ENCODE measurements at regions not wholly inside any gene's neighbourhood (a gene's known extent, or its start where the extent isn't known, plus 50 kb on each side); places are given as distances from the start of the nearest gene placed in this dataset.

DNA sequence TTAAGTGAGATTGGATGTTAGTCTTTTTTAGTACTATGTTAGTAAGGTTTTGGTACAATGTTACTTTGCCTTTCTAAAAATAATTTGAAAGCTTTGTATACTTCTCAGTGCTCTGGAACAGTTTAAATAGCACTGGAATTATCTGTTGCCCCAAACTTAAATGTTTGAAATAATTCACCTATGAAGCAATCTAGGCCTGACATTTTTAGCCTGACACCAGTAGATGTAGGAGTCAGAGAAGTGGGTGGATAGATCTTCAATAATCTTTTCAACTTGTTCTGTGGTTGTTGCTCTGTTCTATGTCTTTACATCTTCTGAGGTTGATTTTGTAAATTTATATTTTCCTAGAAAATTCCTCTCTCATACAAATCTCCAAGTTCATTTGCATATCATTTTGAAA lies 103.1 kb upstream of the ADGRF1 start:
- H3K27me3 ChIP-seq (ENCODE audit: insufficient read depth, low read length), result no peaks in the 10 kb centered on the region
- DNase-seq (ENCODE audit: low read depth), result peak; percentile 45
- FAIRE-seq, result no peak

GRCh38 chr6:47144306-47144705 lies 102.2 kb upstream of the ADGRF1 start:
- no peaks in the 10 kb centered on the region for H3K27me3 ChIP-seq (ENCODE audit: insufficient read depth, low read length)
- no peak overlapping the region for H3K9ac ChIP-seq (ENCODE audit: low read length)
- H3K79me2 ChIP-seq (ENCODE audit: insufficient read depth, low read length), result no peaks in the 10 kb centered on the region
- TF ChIP-seq EZH2 (IDR thresholded peaks at IDR 0.05; ENCODE audit: insufficient read depth, low read length) (no peak), CTCF (IDR thresholded peaks at IDR 0.05; ENCODE audit: insufficient read depth, low read depth, low read length) (no peak)
- no peak overlapping the region for H3K4me3 ChIP-seq (ENCODE audit: insufficient read depth, low read depth, low read length)
- H3K36me3 Mint-ChIP-seq (ENCODE audit: low read depth, unreplicated experiment), result no peaks in the 10 kb centered on the region
- no peaks in the 10 kb centered on the region for H3K9me3 Mint-ChIP-seq (ENCODE audit: unreplicated experiment)
- no peak overlapping the region for H2AFZ ChIP-seq (ENCODE audit: low read depth, low read length)
- DNase-seq (ENCODE audit: low read depth) (peak; percentile 71), FAIRE-seq (no peak)
- peaks cover 31% of the 10 kb centered on the region for H3K4me1 Mint-ChIP-seq (ENCODE audit: low read depth, unreplicated experiment)
- H4K20me1 ChIP-seq (ENCODE audit: insufficient read depth, low read length), result no peaks in the 10 kb centered on the region
- peaks cover 3% of the 10 kb centered on the region for H3K4me1 ChIP-seq (ENCODE audit: insufficient read depth, low read length)
- H3K36me3 ChIP-seq (ENCODE audit: insufficient read depth, low read length), result no peaks in the 10 kb centered on the region
- H3K4me2 ChIP-seq (ENCODE audit: low read length), result no peak overlapping the region
- no peaks in the 10 kb centered on the region for H3K9me3 ChIP-seq (ENCODE audit: insufficient read depth, low read depth, low read length)
- H3K27ac ChIP-seq (ENCODE audit: low read depth, low read length), result no peak overlapping the region
- no peak overlapping the region for H3K4me3 Mint-ChIP-seq (ENCODE audit: unreplicated experiment)
- no peaks in the 10 kb centered on the region for H3K27me3 Mint-ChIP-seq (ENCODE audit: low read depth, unreplicated experiment)
- H3K27ac Mint-ChIP-seq (ENCODE audit: unreplicated experiment), result peak overlapping the region; percentile 84

More for the DNA sequence above, 103.1 kb upstream of the ADGRF1 start:
- no peaks in the 10 kb centered on the region for H3K9me3 ChIP-seq (ENCODE audit: insufficient read depth, low read depth, low read length)
- TF ChIP-seq EZH2 (IDR thresholded peaks at IDR 0.05; ENCODE audit: insufficient read depth, low read length) (no peak), CTCF (IDR thresholded peaks at IDR 0.05; ENCODE audit: insufficient read depth, low read depth, low read length) (no peak)
- no peaks in the 10 kb centered on the region for H3K36me3 Mint-ChIP-seq (ENCODE audit: low read depth, unreplicated experiment)
- H3K4me3 Mint-ChIP-seq (ENCODE audit: unreplicated experiment), result no peak overlapping the region
- no peak overlapping the region for H3K27ac ChIP-seq (ENCODE audit: low read depth, low read length)
- H3K4me2 ChIP-seq (ENCODE audit: low read length), result no peak overlapping the region
- H2AFZ ChIP-seq (ENCODE audit: low read depth, low read length), result no peak overlapping the region
- H3K9me3 Mint-ChIP-seq (ENCODE audit: unreplicated experiment), result no peaks in the 10 kb centered on the region
- H3K4me1 Mint-ChIP-seq (ENCODE audit: low read depth, unreplicated experiment), result peaks cover 31% of the 10 kb centered on the region
- H3K4me1 ChIP-seq (ENCODE audit: insufficient read depth, low read length), result peaks cover 3% of the 10 kb centered on the region
- no peaks in the 10 kb centered on the region for H3K36me3 ChIP-seq (ENCODE audit: insufficient read depth, low read length)
- H4K20me1 ChIP-seq (ENCODE audit: insufficient read depth, low read length), result no peaks in the 10 kb centered on the region
- H3K4me3 ChIP-seq (ENCODE audit: insufficient read depth, low read depth, low read length), result no peak overlapping the region
- no peaks in the 10 kb centered on the region for H3K27me3 Mint-ChIP-seq (ENCODE audit: low read depth, unreplicated experiment)
- no peak overlapping the region for H3K9ac ChIP-seq (ENCODE audit: low read length)
- no peaks in the 10 kb centered on the region for H3K79me2 ChIP-seq (ENCODE audit: insufficient read depth, low read length)
- H3K27ac Mint-ChIP-seq (ENCODE audit: unreplicated experiment), result peak overlapping the region; percentile 16

DNA sequence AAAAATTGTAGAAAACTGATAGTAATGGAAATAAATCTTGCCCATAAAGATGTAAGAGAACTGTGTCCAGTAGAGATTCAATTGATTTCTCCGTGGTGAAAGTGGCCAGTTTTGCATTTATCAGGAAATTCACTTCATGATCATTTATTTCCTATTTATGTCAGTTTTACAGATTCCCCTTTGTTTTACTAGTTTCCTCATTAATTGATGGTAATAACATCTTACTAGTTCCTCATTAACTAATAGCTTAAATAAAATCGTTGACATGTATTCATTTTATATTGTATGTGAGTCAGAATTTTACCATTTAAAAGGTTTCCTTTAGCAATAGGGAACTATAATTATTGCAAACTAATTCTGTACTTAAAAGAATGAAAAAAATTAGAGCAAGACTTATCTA lies 99.8 kb upstream of the ADGRF1 start:
- Histone ChIP-seq H3K79me2 (ENCODE audit: insufficient read depth, low read length) (no peaks in the 10 kb centered on the region), H3K27ac (ENCODE audit: low read depth, low read length) (no peak overlapping the region), H3K4me2 (ENCODE audit: low read length) (no peak overlapping the region), H2AFZ (ENCODE audit: low read depth, low read length) (no peak overlapping the region), H3K9me3 (ENCODE audit: insufficient read depth, low read depth, low read length) (no peaks in the 10 kb centered on the region), H4K20me1 (ENCODE audit: insufficient read depth, low read length) (no peaks in the 10 kb centered on the region), H3K27me3 (ENCODE audit: insufficient read depth, low read length) (no peaks in the 10 kb centered on the region), H3K4me3 (ENCODE audit: insufficient read depth, low read depth, low read length) (no peak overlapping the region), H3K9ac (ENCODE audit: low read length) (no peak overlapping the region), H3K36me3 (ENCODE audit: insufficient read depth, low read length) (no peaks in the 10 kb centered on the region), H3K4me1 (ENCODE audit: insufficient read depth, low read length) (peaks cover 3% of the 10 kb centered on the region)
- TF ChIP-seq EZH2 (IDR thresholded peaks at IDR 0.05; ENCODE audit: insufficient read depth, low read length), result no peak
- no peak for TF ChIP-seq CTCF (IDR thresholded peaks at IDR 0.05; ENCODE audit: insufficient read depth, low read depth, low read length)
- Mint-ChIP-seq H3K4me3 (ENCODE audit: unreplicated experiment) (no peak overlapping the region), H3K36me3 (ENCODE audit: low read depth, unreplicated experiment) (no peaks in the 10 kb centered on the region), H3K27ac (ENCODE audit: unreplicated experiment) (no peak overlapping the region), H3K27me3 (ENCODE audit: low read depth, unreplicated experiment) (no peaks in the 10 kb centered on the region), H3K4me1 (ENCODE audit: low read depth, unreplicated experiment) (peaks cover 38% of the 10 kb centered on the region), H3K9me3 (ENCODE audit: unreplicated experiment) (no peaks in the 10 kb centered on the region)
- DNase-seq (ENCODE audit: low read depth) (no peak), FAIRE-seq (no peak)

Data from astrocyte (in vitro differentiated cells and primary cell).